ENCODE measurements at regions not wholly inside any gene's neighbourhood (a gene's known extent, or its start where the extent isn't known, plus 50 kb on each side); places are given as distances from the start of the nearest gene placed in this dataset.

- ATAC-seq (no peak), DNase-seq (ENCODE audit: low read depth, low spot score) (no peak)
- BruUV-seq (replicated peaks), result no TSS peak
- Histone ChIP-seq H3K9me3 (ENCODE audit: control insufficient read depth, insufficient read depth, low read depth, low read length) (no peaks in the 10 kb centered on the region), H3K36me3 (ENCODE audit: control insufficient read depth, insufficient read depth, low read length) (no peaks in the 10 kb centered on the region), H3K4me1 (ENCODE audit: control insufficient read depth, insufficient read depth, low read length) (no peaks in the 10 kb centered on the region), H3K27me3 (ENCODE audit: control insufficient read depth, insufficient read depth, low read length) (no peaks in the 10 kb centered on the region), H3K27ac (ENCODE audit: low read length) (no peak overlapping the region), H3K4me3 (ENCODE audit: low read depth in 2 of 2, low read length in 2 of 2) (no peak overlapping the region)
- no peak for TF ChIP-seq SIN3A (IDR thresholded peaks at IDR 0.05; ENCODE audit: borderline replicate concordance, insufficient read depth, low read depth, low read length)
- no peak for TF ChIP-seq POLR2AphosphoS5 (IDR thresholded peaks at IDR 0.05; ENCODE audit: low read depth, low read length)
- TF ChIP-seq REST (IDR thresholded peaks at IDR 0.05; ENCODE audit: insufficient read depth in 1 of 2, low read depth in 2 of 2, low read length in 1 of 2), result no peak
- no peak for TF ChIP-seq CTCF (IDR thresholded peaks at IDR 0.05)
- no peak for TF ChIP-seq TCF7L2 (IDR thresholded peaks at IDR 0.05; ENCODE audit: low read depth, low read length)
- ChIA-PET CTCF (no interaction called here), POLR2A (no interaction called here)
- in situ Hi-C loops (cut with HindIII; ENCODE audit: low pct_unique_long_range_greater_than_20kb, low sequenced_read_pairs) (no loop called here), intact Hi-C loops (cut with micrococcal nuclease; ENCODE audit: unreplicated experiment) (no loop called here)
These were observed 462.1 kb downstream of the TBC1D32 start for GRCh38 chr6:120872262-120872578.

- CTCF ChIA-PET, result no interaction called here
- Histone ChIP-seq H3K4me3 (ENCODE audit: low read depth in 2 of 2, low read length in 2 of 2) (no peak overlapping the region), H3K36me3 (ENCODE audit: control insufficient read depth, insufficient read depth, low read length) (no peaks in the 10 kb centered on the region), H3K27me3 (ENCODE audit: control insufficient read depth, insufficient read depth, low read length) (no peaks in the 10 kb centered on the region), H3K9me3 (ENCODE audit: control insufficient read depth, insufficient read depth, low read depth, low read length) (no peaks in the 10 kb centered on the region), H3K27ac (ENCODE audit: low read length) (no peak overlapping the region), H3K4me1 (ENCODE audit: control insufficient read depth, insufficient read depth, low read length) (no peaks in the 10 kb centered on the region)
- POLR2A ChIA-PET, result no interaction called here
- no TSS peak for BruUV-seq (replicated peaks)
- in situ Hi-C loops (cut with HindIII; ENCODE audit: low pct_unique_long_range_greater_than_20kb, low sequenced_read_pairs) (no loop called here), intact Hi-C loops (cut with micrococcal nuclease; ENCODE audit: unreplicated experiment) (no loop called here)
- DNase-seq (ENCODE audit: low read depth, low spot score), result no peak
- TF ChIP-seq CTCF (IDR thresholded peaks at IDR 0.05) (no peak), POLR2AphosphoS5 (IDR thresholded peaks at IDR 0.05; ENCODE audit: low read depth, low read length) (no peak), TCF7L2 (IDR thresholded peaks at IDR 0.05; ENCODE audit: low read depth, low read length) (no peak), SIN3A (IDR thresholded peaks at IDR 0.05; ENCODE audit: borderline replicate concordance, insufficient read depth, low read depth, low read length) (no peak), REST (IDR thresholded peaks at IDR 0.05; ENCODE audit: insufficient read depth in 1 of 2, low read depth in 2 of 2, low read length in 1 of 2) (no peak)
- ATAC-seq, result peak; percentile 34; the same call in 1 of the 2 replicates
These were observed 462.6 kb downstream of the TBC1D32 start for GRCh38 chr6:120871416-120872261.
